ENCODE measurements at regions not wholly inside any gene's neighbourhood (a gene's known extent, or its start where the extent isn't known, plus 50 kb on each side); places are given as distances from the start of the nearest gene placed in this dataset.

GRCh38 chr1:55305735-55306134 is 90.6 kb upstream of the USP24 start:
- Histone ChIP-seq H3K27me3 (no peaks in the 10 kb centered on the region), H3K9me3 (no peaks in the 10 kb centered on the region), H3K4me1 (peaks cover 0 to 10% (median 0%) of the 10 kb centered on the region in 4 donors), H3K4me3 (no peak overlapping the region), H3K36me3 (no peaks in the 10 kb centered on the region), H3K27ac (no peak overlapping the region)
- TF ChIP-seq EP300 (IDR thresholded peaks at IDR 0.05): no peak
- TF ChIP-seq POLR2A (IDR thresholded peaks at IDR 0.05): no peak
- TF ChIP-seq CTCF (IDR thresholded peaks at IDR 0.05): no peak
- WGBS, 2 donors: 65 to 71% methylated on average over 2 of the region's 2 CpGs
- DNase-seq (ENCODE audit: low spot score in 2 of 2): no peak

- WGBS, 2 donors: 14 to 23% methylated on average over 1 of the region's 1 CpG
- DNase-seq (ENCODE audit: low spot score in 2 of 2): no peak
- TF ChIP-seq EP300 (IDR thresholded peaks at IDR 0.05): no peak
- TF ChIP-seq CTCF (IDR thresholded peaks at IDR 0.05): no peak
- TF ChIP-seq POLR2A (IDR thresholded peaks at IDR 0.05): no peak
- H3K27me3 ChIP-seq: no peaks in the 10 kb centered on the region
- no peak overlapping the region for H3K27ac ChIP-seq
- peaks cover 0 to 10% (median 0%) of the 10 kb centered on the region in 4 donors for H3K4me1 ChIP-seq
- no peaks in the 10 kb centered on the region for H3K9me3 ChIP-seq
- no peaks in the 10 kb centered on the region for H3K36me3 ChIP-seq
- no peak overlapping the region for H3K4me3 ChIP-seq
Measured at GRCh38 chr1:55304229-55304740, 89.1 kb upstream of the USP24 start.

- no peaks in the 10 kb centered on the region for H3K9me3 ChIP-seq
- DNase-seq (ENCODE audit: low spot score in 2 of 2): no peak
- H3K27me3 ChIP-seq: no peaks in the 10 kb centered on the region
- 67 to 92% methylated on average over 2 of the region's 2 CpGs for WGBS, 2 donors
- peaks cover 0 to 10% (median 0%) of the 10 kb centered on the region in 4 donors for H3K4me1 ChIP-seq
- H3K36me3 ChIP-seq: no peaks in the 10 kb centered on the region
- no peak overlapping the region for H3K4me3 ChIP-seq
- H3K27ac ChIP-seq: no peak overlapping the region
- TF ChIP-seq EP300 (IDR thresholded peaks at IDR 0.05) (no peak), CTCF (IDR thresholded peaks at IDR 0.05) (no peak), POLR2A (IDR thresholded peaks at IDR 0.05) (no peak)
Measured at GRCh38 chr1:55302972-55303371, 87.8 kb upstream of the USP24 start.

- no peaks in the 10 kb centered on the region for H3K27me3 ChIP-seq
- H3K36me3 ChIP-seq: no peaks in the 10 kb centered on the region
- H3K9me3 ChIP-seq: no peaks in the 10 kb centered on the region
- 63 to 89% methylated on average over 2 of the region's 2 CpGs for WGBS, 2 donors
- peaks cover 0 to 10% (median 0%) of the 10 kb centered on the region in 4 donors for H3K4me1 ChIP-seq
- TF ChIP-seq POLR2A (IDR thresholded peaks at IDR 0.05) (no peak), CTCF (IDR thresholded peaks at IDR 0.05) (no peak), EP300 (IDR thresholded peaks at IDR 0.05) (no peak)
- no peak overlapping the region for H3K4me3 ChIP-seq
- DNase-seq (ENCODE audit: low spot score in 2 of 2): no peak
- H3K27ac ChIP-seq: no peak overlapping the region
Measured at GRCh38 chr1:55301912-55302311, 86.7 kb upstream of the USP24 start.

- peaks cover 0 to 5% (median 0%) of the 10 kb centered on the region in 4 donors for H3K9me3 ChIP-seq
- peaks cover 0 to 10% (median 0%) of the 10 kb centered on the region in 4 donors for H3K4me1 ChIP-seq
- H3K36me3 ChIP-seq: no peaks in the 10 kb centered on the region
- whole genome bisulfite sequencing, 2 donors: 52 to 53% methylated on average over 5 of the region's 5 CpGs
- no peaks in the 10 kb centered on the region for H3K27me3 ChIP-seq
- no peak overlapping the region for H3K4me3 ChIP-seq
- no peak overlapping the region for H3K27ac ChIP-seq
- DNase-seq (ENCODE audit: low spot score in 2 of 2): no peak
- TF ChIP-seq POLR2A (IDR thresholded peaks at IDR 0.05) (no peak), CTCF (IDR thresholded peaks at IDR 0.05) (no peak), EP300 (IDR thresholded peaks at IDR 0.05) (no peak)
Measured at GRCh38 chr1:55300975-55301374, 85.8 kb upstream of the USP24 start.

All from tibial nerve (tissue), 4 donors.